Hematopoietic multipotent progenitor cell treated with erythropoietin and hydrocortisone succinate and interleukin-3 and kit ligand, for 4 days (in vitro differentiated cells): ENCODE measurements at regions not wholly inside any gene's neighbourhood (a gene's known extent, or its start where the extent isn't known, plus 50 kb on each side); places are given as distances from the start of the nearest gene placed in this dataset.

Source experiments
- DNase-seq: peaks from one replicate; pipeline ENCODE4 v3.0.0-alpha.2; 2015

DNA sequence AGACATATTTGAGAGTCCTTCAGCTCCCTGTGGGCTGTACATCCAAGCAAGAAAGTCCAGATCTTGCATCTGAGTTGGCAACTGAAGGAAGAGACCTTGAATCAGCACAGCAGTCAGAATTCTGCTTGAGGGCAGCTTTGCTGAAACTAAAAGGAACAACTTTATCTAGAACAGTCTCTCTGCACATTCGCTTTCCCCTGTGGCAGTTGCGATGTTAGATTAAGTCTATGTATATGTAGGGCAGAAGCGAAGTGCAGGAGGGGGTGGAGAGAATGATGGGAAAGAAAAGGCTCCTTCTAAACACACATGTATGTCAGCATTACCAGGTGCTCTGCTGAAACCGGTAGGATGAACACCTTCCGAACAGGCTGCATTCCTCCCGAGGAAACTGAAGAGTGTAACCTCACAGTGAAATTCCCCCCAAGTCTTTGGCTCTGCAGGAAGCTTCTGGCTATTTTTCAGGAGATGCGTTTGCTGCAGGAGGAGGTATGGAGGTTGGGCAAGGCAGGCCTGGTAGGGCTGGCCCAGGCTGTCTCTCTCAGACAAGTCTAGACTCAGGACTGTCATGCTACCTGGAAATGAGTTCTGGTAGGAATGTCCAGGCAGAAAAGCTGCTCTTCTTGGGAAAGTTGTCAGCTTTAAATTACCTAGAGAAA is 70.0 kb upstream of the ATL2 start:
- DNase-seq = peak; percentile 21

DNA sequence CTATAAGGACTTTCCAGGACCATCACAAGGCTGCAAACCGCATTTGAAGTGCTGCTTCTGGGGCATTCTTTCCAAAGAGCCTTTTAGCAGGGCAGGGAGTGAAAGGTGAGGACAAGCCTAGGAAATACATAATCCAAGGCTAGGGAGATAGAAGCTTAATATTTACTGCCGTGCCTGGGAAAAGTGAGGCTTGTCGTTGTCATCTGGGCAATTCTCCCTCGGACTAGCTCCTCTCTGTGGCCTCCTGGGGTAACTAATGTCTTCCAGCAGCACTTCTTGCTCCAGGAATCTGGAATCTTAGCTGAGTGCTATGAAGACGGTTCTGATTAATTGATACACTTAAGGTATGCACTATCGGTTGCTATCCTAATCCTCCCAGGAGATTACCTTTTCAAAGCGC is 69.3 kb upstream of the ATL2 start:
- no peak for DNase-seq

DNA sequence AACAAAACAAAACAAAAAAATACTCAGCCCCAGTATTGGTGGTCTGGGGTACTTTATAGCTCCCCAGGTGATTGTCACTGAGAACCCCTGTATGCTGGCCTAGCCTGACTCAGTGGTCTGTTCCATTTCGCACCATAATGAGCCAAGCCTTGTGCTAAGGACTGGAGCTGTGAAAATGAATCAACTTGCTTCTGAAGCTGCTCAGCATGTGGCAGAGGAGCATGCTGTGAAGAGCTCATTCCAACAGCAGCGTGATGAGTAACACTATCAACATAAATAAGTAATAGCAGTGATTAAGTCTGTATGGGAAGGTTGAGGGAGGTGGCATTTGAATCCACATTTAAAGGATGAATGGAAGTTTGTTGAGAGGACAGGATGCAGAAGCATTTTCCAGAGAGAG is 67.2 kb upstream of the ATL2 start:
- no peak for DNase-seq

DNA sequence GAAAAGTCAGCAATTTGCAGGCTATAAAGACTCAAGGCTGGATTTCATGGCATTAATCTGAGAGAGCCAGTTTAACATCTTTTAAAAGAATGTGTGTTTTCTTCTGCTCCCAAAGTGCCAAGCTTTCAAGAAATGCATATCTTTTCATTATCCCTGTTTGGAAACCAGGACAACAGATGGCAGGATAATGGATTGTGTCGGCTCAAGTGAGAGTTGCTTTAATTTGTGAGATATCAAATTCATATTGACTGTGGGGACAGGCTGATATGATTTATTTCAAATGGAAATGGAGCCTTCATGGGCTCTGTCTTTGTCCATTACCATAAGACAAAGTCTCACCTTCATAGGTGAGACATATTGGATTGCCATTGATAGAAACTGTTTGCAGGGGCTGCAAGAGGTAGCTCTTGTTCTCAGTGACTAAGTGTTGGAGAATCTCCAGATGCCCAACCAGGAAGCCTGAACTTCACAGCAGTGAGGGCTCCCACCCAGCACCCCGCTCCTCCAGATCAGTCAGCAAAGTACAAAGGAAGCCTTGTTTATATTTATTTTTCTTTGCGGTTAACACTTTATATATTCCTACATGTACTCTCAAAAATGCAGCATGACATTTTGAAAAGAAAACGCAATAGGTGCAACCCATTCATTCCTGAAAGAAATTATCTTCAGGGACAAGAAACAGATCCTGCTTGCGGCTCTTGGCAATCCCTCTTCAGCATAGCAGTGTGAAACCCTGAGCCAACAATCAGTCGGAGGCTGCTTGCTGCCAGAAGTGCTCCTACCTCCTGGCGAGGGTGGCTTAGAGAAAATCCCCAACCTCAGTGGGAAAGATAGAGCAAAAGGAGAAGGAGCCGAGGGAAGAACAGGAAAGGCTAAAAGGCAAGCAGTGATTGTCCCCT is 65.8 kb upstream of the ATL2 start:
- DNase-seq = no peak

DNA sequence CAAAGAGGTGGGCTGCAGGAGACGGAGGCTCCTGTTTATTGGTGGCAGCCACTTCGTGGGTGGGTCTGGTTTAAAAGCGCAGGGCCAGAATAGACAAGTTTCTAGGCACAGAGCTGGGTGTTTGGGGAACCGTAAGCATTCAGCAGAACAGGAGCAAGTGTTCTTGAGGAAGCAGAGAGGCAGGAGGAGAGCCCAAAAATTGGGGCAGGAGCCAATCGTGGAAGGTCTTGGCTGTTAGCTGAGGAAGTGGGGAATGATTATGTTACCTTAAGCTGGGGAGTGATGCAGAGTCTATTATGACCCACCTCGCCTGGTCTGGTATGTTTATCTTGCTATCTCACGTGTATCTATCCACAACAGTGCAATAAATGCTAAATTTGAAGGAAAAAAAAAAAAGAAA is 64.3 kb upstream of the ATL2 start:
- DNase-seq = no peak

DNA sequence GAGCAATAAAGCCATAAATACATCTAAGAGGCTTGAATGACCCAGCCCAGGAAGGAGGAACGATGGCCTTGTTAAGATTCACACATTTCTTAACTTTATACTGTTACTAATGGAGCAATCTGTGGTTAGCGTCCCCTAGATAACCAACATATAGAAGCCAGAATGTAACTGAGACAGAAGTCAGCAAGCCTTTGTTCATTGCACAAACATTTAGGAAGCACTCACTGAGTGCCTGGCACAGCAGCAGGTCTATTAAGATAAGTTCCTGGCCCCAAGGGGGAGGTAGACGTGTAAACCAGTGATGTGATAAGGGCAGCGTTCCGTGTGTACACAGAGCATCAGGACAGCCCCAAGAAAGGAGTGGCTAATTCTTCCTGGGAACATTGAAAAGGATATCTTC is 63.6 kb upstream of the ATL2 start:
- peak; percentile 87 for DNase-seq

DNA sequence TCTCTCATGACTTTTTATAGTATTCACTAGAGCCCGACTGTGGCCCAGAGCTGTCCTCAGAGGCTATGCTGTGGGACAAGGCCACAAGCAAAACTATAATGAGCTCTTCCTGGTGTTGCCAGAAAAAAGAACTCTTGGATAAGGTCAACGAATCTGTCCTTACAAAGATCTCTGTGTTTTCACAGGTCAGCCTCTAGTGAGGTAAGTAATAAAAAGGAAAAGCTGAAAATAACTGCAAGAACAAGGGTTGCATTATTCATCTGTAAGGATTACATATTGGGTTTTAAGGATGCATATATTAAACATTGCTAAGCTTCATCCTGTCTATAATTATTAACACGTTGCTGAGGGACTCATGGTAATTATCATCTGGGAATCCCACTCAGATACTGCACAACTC is 62.8 kb upstream of the ATL2 start:
- no peak for DNase-seq

DNA sequence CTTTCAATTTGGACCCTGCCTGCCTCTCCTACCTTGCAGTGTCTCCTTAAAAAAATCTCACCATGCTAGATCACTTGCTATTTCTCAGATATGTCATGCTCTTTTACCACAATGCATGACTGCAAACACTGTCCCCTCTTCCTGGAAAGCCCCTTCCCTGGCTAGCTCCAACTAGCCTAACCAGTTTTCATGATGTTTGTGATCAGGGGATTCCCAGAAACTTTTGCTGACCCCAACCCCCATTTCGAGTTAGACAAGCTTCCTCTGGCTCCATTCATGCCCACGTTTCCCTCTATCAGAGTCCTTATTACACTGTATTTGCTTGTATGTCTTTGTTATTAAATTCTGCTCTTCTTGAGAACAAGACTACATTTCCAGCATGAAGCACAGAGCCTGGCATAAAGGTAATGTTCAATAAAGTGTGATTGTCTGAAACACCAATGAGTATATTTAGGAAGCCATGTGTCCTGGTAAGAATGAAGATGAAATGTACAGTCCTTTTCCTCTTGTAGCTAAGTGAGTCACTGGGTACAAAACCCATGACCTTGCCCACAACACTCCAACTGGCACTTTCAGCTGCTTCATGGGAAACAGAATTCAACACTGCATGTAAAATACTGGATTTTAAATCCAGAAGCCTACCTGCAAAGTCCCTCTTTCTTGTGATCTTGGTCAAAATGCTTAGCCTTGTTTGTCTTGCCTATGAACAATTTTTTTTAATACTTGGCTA is 62.0 kb upstream of the ATL2 start:
- DNase-seq = no peak

DNA sequence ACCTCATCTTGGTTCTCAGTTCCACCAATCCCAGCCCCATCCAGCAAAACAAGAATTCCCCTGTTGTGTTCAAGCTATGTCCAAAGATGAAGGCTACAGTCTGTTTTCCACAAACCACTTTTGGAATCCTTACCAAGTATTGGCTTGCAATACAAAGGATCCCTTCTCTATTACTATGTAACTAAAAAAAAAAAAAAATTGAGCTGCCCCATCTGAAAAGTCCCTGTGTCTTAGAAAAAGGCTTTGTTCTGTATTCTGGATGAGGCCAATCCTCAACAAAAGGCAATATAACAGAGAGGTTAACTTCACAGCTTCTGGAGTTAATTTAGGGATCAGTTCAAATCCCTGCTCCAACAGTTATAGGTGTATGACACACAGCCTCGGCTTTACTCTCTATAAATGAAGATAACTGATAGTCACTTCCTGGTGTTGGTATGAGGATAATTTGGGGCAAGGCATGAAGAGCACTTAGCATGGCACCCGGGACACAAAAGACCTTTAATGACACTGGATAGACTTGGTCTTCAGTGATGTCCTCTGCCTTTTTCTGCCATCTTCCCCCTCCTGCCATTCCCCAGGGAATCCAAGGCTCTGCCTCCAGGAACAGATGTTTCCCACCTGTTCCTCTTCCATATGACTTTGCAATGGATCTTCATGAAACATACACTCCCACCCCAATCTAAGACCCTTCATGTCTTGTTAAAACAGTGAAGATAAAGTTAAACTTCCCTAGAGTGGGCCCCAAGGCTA is 61.2 kb upstream of the ATL2 start:
- DNase-seq = no peak

DNA sequence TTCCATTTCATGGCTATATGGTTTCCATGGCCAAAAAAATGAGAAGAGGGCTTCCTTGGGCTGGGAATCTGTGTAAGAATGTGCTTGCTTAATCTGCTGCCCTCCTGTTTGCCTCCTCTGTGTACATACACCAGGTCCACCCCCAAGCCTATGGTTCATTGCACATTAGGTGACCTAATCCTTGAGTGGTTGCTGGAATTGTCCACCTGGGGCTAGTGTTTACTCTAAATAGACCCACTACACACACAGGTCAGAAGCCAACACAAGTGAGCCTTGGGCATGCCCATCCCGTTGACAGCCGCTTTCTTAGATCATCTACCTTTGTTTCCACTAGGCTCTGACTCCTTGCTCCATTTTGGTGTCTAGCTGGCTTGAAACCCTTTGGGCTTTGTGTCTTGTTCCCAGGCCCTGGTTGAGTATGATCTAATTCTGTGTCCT is 59.2 kb upstream of the ATL2 start:
- no peak for DNase-seq

DNA sequence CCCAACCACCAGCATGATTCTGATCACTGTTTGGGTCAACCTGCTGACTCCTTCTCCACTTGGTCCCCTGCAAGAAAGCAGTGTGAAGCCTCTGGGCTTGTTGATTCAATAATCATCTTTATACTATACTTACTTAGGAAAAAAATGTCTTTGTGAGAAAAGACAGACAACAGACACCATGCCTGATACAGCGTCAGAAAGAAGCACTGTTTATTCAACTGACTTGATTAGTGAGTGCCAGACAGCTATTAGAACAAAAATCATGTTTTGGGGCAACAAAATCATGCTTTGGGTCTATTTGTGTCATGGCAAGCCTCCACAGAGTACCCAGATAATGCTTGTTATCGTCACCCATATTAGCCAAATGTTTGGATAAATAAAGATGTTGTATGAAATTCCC is 58.7 kb upstream of the ATL2 start:
- no peak for DNase-seq

DNA sequence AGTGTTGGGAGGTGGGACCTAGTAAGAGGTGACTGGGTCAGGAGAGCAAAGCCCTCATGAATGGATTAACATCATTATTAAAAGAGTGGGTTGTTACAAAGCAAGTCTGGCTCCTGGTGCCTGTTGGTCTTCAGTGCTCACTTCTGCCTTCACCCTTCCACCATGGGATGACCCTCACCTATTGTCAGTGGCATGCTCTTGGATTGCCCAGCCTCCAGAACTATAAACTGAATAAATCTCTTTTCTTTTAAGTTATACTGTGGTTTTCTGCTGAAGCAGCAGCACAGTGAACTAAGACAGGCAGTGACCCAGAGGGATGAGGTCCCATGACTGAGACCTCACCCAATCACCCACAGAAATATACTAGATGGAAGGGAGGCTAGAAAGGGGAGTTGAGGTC is 57.5 kb upstream of the ATL2 start:
- no peak for DNase-seq

DNA sequence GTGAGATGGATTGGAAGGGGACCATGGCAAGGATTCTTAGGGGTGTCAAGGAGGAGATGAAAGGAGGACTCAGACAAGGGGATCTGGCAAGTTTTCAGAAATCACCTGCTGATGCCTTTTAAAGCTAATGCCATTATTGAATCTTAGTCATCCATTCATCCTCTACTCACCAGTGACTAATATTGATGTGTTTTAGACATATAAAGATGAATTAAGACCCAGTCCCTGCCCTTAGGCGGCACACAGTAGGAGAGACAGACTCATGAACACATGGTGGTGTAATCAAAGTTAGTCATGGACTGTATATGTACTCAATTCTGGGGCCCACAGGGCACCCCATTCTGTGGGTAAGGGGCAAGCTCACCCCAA is 56.5 kb upstream of the ATL2 start:
- no peak for DNase-seq

DNA sequence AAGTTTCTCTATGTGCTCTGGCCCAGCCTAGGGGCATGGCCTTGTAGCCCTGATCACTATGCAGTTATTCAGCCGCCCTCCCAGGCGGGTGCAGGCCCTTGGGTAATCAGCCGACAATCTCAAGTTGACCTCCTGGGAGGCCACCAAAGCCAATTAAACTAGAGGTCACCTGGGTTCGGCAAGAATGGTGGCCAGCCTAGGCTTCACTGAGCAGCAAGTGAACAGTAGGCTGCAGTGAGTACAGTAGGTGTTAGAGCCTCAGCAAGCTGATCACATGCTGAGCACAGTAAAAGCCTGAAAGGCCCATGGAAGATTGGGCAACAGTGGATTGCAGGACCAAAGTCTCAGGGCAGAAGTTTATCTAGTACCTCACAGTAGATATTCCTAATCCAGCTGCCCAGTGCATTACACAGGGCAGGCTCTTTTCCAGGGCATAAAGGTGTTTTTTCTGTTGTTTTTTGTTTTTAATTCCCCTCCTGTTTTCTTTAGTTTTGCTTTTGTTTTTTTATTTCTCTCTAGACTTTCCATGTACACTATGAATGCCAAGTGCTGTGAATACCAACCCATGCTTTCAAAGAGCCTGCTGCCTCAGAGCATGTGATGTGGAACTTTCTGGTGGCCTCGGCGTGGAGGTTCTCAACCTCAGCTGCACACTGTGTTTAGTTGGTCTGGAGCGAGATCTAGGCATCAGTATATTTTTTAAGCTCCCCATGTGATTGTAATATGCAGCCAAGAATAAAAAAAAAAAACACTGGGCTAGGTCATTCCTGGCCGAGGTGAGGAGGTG is 55.9 kb upstream of the ATL2 start:
- no peak for DNase-seq

DNA sequence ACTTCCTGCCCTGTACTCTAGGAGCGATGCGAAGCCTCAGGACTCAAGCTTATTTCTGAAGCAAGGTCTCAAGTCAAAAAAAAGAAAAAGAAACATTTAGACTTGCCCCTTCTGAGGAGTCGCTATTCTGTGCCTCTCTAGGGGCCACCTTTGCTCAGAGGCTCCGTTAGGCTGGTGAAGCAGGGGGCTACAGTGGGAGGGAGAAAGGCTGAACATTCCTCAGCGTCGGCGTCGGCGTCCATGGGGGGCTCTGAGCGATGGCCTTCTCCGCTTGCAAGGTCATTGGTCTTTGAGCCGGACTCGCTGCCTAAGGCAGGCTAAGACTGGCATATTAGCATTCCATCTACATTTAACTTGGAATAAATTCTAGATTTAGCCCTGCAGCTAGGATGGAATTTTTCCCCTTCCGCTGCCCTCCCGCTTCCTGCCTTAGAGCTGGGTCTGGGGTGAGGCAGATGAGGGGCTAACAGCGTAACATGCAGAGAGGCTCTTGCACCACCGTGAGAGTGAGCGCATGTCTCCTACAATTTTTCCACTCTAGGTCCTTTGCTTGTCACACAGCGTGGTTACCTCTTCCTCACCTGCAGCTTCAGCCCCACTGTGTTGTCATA is 53.6 kb upstream of the ATL2 start:
- DNase-seq = no peak

DNA sequence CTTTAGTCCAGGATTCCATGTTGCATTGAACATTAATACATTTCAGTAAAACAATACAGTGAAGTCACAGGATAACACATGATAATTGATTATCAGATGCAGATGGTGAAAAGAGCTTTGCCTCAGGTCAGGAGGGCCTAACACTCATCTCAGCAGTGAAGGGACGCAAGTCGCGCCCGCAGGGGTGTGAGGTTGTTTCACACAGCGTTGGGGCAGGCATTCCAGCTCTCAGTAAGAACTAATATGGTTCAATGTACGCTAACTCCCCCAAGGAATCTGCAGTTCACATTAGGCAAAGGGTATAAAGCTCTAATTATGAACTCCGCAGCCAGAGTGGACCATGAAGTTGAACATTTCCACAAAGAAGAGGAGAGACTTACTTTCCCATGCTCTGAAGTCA is 53.1 kb upstream of the ATL2 start:
- DNase-seq = no peak

DNA sequence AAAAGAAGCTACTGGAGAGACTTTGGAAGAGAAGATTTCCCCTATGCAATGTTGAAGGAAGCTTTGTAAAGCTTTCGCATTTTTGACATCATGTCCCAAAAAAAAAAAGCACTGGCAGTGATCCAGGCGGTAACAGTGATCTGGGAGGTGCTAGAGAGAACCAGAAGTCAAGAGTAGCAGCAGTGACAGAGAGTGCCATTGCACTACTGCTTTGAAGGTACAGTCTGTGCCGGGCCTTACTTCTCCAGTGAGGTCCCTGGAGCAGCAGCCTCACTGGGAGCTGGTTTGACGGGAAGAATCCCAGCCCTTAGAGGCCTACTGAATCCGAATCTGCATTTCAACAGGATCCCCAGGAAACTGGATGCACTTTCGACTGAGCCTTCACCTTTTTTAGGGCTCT is 50.9 kb upstream of the ATL2 start:
- DNase-seq = peak; percentile 11

DNA sequence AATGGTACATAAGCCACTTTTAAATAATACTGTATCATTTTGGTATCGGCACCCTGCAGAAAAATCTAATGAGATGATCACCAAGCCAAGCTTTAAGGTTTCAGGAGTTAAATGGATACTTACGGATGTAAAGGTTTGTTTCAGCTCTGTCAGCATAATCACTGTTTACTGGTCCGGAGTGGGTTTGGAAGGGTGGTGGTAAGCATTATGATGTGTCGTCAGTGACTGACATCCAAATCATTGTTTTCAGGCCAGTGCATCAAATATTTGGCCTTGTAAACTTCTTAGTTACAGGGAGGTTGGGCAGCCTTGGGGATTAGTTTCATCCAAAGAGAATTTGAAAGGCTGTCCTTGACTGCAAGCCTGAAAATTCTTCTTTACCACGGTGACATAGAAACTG is 50.0 kb upstream of the ATL2 start:
- no peak for DNase-seq
